ENCODE measurements at regions not wholly inside any gene's neighbourhood (a gene's known extent, or its start where the extent isn't known, plus 50 kb on each side); places are given as distances from the start of the nearest gene placed in this dataset.
A peak's percentile ranks its signal among the peaks of the same experiment; 100 is the strongest.

DNA sequence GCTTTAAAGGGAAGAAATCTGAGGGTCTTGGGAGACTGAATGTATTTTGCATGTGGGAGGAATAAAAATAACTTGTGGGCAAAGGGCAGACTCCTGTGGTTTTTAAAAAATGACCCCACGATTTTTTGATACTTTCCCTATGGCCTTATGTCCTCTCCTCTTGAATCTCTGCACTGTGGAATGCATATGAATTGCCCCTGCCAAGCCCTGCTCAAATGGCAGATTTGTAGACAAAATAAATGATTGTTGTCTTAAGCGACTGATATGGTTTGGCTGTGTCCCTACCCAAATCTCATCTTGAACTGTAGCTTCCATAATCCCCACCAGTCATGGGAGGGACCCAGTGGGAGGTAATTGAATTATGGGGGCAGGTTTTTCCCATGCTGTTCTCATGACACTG lies 223.8 kb downstream of the DACT1 start:
- no peak for DNase-seq

DNA sequence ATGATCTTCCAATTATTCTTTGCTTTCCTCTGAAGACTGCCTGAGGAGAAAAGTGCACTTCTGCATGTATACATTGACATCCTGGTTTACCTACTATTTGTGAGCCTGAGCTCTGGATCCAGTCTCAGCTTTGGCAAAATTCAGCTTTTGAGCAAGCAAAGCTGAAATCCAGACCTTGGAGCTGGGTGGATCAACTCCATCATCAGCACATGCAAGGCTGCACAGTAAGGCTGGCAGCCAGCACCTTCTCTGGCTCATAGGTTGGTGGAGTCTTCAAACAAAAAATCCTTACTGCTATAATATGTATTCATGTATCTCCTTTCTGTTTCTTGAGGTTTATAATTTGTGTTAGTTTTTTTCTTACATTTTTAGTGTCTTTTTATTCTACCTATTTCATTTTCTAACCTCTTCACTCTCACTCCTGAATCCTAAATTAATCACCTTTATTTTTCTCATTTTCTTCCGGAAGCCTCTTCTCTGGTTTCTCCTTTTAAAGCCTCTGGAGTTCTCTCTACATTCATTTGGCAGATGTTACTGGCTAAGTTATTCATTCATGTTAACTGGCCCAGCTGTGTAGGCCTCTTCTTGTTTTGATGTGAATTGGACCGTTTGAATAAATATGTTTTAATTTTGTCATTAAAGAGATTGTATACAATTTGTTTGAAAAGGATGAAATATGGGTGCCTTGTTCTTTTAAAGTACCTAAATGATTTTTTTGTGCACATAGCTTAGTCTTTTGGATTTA lies 224.8 kb downstream of the DACT1 start:
- no peak for DNase-seq

DNA sequence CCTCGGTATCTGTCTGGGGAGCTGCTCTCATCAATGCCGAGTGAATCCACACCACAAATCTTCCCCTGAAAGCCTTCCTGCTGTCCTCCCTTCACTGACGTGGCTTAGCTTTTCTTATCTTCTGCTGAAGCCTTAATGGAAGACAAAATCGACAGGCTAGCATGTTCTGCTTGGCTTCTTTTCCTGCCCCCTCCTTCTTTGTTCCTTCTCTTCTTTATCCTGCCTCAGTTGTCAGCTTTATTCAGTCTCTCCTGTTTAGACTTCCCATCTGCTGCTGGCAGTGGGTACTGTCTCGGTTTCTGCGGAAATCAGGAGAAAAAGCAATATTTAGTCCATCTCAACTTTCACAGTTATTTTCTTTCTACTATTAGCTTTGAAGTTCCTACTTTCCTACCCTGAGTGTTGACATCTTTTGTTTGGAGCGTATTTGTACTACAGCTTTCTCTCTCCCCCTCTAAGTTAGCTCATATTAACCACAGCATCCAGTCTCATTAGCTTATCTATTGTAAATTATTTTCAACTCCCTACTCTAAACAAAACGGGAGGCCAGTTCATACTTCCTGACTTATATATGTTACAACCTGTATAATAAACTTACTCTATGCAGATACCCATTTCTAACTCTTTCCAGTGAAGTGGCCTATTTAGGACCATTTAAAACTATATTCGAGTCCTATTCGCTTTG lies 226.0 kb downstream of the DACT1 start:
- DNase-seq: no peak

GRCh38 chr14:58864751-58865513 lies 227.2 kb downstream of the DACT1 start:
- peak; percentile 22 for DNase-seq

DNA sequence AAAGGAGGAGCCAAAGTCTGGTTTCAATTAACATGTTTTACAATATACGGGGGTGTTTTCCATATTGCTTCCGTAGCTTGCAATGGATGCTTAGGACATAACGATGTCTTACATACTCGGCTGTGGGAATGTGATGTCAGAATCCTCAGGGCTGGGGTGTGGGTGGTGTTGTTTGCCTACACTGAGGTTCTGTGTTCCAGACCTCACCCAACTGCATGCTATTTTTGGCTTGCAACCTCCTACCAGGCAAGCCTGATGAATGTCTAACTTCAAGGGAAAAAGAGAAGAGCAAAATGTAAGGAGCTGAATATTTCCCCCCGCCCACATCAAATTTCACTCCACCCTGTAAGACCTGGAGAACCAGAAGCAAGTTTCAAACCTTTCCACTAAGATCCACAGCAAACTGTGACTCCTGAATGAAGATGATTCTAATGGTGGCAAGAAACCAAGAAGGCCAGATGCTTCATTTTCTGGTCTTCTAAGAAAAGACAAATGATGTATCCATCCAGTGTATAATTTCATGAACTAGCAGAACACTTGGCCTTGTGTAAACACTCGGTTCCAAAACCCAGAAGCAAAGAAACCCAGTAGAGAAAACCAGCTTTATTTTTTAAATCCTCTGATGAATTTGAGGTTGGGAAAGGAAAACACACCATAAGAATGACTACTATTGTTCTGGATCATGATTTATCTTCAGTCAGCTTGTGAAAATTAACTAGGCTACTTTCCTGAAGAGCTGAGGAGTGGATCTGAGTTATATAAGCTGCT lies 227.9 kb downstream of the DACT1 start:
- no peak for DNase-seq

GRCh38 chr14:58866391-58866790 lies 228.6 kb downstream of the DACT1 start:
- no peak for DNase-seq

GRCh38 chr14:58870961-58871360 lies 233.2 kb downstream of the DACT1 start:
- DNase-seq: peak; percentile 97

DNA sequence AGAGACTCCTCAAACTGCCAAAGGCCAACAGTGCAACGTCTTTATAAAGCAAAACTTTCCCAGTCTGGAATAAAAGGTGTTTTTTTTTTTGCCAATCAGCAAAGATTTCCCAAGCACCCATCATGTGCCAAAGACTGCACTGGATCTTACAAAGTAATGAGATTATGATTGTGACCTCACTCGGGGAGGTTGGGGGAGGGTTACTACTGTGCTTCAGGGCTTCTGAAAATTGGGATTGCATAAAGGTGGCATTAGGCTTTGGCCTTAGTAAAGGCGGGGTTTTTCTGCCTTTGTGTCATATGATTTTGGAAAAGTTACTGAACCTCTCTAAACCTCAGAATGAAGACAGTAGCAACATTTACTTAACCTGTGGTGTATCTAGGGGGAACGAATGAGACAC lies 233.8 kb downstream of the DACT1 start:
- no peak for DNase-seq

GRCh38 chr14:58872061-58872460 lies 234.3 kb downstream of the DACT1 start:
- DNase-seq: peak; percentile 56

DNA sequence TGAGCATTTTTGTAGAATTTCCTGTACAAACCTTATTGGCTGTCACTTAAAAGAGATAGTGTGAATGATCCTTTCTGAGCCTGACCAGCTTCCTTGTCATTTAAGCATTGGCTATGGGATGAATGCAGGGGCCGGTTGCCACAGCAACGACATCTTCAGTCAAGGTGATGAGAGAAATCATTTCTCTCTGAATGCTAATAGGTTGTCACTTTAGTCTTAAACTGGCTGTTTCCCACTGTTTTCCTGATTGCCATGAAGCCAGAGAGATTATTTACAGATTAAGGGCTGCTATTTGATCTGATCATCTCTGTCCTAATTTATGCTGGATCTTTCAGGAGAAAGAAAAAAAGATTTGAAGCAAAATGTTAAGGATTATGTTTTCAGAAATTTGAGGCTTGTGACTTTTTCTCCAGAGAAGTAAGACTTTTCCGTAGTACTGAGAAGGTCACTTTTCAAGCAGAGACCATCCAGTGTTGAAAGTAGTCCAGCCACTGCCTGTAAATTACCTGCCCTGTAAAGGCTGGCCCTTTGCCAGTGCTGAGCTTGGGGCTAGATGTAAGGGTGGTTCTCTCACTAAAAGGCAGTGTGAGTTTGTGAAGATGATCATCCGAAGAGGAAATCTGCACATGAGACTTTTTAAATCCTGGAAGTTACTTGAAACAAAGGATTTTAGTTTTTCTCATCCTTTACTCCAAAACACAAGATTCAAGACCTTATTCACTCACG lies 235.6 kb downstream of the DACT1 start:
- DNase-seq: peak; percentile 16

- DNase-seq: no peak
These were observed 237.9 kb downstream of the DACT1 start for GRCh38 chr14:58875613-58876012.

GRCh38 chr14:58876608-58877007 lies 238.8 kb downstream of the DACT1 start:
- DNase-seq: no peak

DNA sequence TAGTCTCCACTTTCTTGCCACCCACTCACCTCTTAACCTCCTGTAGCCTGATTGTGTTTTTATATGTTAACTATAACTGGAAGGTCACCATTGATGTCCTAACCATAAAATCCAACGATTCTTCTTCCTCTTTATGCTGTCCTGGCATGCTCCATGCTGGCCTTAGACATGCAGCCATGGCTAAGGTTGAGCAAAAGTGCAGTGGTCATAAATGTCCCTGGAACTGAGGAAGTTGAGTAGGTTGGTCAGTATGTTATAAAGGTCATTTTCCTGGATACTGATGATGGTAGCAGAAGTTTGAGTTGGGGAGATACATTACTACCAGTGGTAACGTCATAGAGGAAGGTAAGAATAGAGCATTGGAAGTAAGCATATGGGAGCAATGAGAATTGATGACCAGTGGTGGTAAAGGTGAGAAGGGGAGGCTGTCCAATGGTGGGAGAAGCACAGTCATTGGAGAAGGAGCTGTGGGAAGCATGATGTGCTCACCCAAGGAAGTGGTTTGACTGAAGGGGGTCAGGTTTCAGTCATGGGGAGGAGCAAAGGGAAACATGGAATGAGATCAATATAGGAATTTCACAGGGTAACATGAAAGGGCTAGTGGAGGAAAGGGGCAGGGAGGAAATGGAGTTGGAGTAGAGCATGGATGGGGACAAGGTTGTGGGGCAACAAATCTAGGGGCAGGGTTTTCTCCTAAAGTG lies 240.8 kb downstream of the DACT1 start:
- DNase-seq: no peak

DNA sequence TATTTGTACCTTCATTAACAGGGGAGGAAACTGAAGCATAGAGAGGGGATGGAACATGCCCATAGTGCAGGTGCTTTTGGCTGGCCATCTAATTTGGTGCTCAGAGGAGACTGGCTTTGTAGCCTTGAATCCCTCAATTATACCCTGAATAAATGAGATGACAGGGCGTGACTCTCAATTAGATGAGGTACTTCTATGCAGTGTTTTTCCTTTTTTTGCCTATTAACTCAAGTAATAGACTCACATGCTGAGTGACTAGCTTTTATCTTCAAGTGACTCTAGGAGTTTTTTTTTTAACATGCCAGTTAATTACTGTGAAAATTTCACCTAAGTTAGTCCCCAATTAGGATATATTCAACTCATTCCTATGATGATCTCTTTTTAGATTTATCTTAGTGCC lies 243.7 kb downstream of the DACT1 start:
- no peak for DNase-seq

DNA sequence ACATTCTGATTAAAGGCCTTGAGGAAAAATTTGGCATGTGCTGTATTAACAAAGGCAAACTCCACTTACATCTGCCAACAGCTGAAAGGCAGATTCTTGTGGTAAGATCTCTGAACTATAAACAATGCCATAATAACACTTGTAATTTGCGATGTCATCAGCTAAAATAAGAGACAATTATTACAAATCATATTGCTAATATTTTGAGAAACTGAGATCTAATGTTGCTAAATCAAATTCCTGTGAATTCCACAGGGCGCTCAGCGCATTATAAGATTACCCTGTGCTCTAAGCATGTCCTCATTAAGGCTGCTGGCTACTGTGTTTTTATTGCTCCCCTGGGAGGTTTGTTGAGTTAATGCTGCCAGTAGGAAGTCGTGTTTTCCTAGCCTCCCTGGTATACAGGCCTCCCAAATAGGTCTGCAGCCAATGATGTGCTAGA lies 244.8 kb downstream of the DACT1 start:
- DNase-seq: peak; percentile 71

GRCh38 chr14:58884442-58884841 lies 246.7 kb downstream of the DACT1 start:
- DNase-seq: no peak

- DNase-seq: no peak
These were observed 250.2 kb downstream of the DACT1 start for GRCh38 chr14:58887931-58888330.

DNA sequence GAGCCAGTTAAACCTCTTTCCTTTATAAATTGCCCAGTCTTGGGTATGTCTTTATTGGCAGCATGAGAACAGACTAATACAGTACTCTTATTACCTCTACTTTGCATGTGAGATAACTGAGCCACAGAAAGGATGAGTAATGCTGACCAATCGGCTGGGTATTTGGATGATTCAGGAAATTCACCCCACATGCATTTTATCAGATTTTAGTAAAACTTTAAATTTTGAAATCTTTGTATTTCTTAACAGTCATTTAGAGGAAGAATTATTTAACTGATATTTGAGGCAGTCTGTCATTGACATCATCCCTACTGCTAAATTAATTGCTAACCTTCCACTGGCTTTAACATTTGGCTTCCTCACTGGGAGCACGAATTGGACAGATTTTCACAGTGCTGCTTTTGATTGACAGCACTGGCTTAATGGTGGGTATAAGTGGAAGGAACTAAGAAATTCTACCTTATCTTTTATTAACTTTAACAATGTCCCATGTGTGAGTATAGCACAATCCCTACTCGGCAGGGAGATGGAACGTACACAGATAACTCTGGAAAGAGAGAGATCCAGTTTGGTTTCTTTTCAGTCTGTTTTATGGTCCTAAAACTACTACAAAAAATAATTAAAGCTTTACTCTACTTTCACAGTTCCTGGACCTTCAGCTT lies 261.0 kb downstream of the DACT1 start:
- no peak for DNase-seq

- no peak for DNase-seq
These were observed 261.6 kb downstream of the DACT1 start for GRCh38 chr14:58899317-58899713.

DNA sequence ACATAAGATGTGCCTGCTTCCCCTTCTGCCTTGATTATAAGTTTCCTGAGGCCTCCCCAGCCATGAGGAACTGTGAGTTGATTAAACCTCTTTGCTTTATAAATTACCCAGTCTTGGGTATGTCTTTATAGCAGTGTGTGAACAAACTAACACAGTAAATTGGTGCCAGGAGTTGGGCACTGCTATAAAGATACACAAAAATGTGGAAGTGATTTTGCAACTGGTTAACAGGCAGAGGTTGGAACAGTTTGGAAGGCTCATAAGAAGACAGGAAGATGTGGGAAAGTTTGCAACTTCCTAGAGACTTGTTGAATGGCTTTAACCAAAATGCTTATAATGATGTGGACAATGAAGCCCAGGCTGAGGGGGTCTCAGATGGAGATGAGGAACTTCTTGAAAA lies 264.1 kb downstream of the DACT1 start:
- no peak for DNase-seq

- no peak for DNase-seq
These were observed 267.0 kb downstream of the DACT1 start for GRCh38 chr14:58904776-58905175.
